Brain pericyte (primary cell): ENCODE measurements at regions not wholly inside any gene's neighbourhood (a gene's known extent, or its start where the extent isn't known, plus 50 kb on each side); places are given as distances from the start of the nearest gene placed in this dataset.
"Not testable (repeated sequence)": the region's sequence is repeated elsewhere in the genome, so short reads cannot be mapped to it uniquely, and the experiment has no call there.

ENCODE experiments used
- DNase-seq: peaks from one replicate; pipeline ENCODE4 v3.0.0-alpha.2; 2012; ENCODE audit warnings: low read depth, low spot score

DNA sequence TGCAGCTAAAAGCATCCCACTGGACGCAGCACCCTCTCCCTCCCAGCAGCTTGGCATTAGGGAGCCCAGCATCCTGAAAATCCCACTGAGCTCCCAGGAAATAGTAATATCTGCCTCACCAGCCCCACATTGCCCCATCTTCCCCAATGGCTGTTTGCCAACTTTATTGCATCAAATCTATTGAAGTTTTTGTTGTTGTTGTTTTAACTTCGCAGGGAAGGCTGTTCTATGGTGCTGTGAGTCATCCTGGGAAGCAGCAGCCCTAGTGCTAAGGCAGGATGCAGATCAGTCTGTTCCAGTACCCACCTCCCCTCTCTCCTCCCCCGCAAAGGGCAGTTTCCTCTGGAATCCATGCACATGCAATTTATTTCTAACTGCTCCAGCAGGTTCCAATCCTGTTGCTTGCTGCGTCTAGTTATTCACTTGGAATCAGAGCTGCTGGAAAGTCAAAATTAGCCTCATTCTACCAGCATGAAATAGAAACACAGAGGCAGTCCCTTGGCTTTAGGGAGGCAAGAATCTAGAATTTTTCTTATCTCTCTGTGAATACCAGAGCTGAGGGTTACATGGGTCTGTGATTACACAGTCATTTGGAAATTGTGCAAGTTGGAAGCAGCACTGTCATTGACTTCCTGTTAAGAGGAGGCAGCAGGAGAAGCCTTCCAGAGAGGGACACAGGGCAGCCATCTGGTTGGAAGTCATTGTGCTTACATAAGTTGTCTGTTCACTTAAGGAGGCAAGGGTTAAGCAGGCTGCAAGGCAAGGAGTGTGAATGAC is 115.9 kb upstream of the CACUL1 start:
- peak; percentile 75 for DNase-seq

DNA sequence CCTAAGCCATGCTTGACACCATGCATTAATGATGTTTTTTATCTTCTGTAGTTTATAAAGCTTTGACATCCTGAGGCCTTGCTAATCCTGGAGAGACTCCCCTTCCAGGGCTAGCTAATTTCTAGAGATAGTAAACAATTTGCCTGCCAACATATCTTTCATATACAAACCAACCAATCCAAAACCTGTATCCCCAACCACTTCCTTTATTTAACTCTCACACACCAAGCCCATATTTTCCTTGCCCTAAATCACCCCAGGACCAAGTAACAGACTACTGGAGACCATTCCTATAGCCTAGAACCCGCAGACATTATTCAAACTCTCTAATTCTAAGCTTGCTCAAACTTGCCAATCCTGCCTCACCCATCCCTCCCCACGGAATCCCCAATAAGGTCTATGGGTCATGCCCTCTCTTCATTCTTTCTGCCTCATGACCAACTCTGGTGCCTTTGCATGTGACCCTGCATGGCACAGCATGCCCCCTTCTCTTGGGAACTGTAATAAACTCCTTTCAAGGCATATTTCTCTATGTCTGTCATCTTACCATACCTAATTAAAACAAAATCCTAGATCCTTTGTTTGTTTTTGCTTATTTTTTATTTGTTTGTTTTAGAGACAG is 116.6 kb upstream of the CACUL1 start:
- DNase-seq, result no peak

DNA sequence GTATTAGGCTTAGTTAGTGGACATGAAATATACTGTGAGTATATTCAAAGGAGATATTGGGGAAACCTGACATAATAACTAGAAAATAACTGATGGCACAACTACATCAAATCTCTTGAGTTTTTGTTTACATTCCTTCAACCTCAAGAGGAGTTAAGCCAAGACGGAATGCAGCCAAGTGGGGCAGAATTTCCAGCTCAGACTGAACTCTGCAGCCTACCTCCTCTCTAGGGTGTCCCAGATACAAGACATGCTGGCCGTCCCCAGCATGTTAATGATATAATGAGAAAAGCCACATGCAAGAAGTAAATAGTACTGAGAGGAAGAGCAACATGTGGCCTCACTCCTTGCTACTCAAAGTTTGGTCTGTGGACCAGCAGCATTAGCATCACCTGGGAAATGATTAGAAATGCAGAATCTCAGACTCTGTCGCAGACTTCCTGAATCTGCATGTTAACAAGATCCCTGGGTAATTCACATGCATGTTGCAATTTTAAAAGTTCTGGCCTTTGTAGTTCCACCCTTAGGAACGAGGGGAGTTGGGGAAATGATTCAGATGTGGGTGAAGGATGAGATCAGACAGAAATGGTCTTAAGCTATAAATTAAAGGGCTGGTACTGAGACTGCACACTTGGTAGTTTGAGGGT is 118.4 kb upstream of the CACUL1 start:
- DNase-seq, result no peak

DNA sequence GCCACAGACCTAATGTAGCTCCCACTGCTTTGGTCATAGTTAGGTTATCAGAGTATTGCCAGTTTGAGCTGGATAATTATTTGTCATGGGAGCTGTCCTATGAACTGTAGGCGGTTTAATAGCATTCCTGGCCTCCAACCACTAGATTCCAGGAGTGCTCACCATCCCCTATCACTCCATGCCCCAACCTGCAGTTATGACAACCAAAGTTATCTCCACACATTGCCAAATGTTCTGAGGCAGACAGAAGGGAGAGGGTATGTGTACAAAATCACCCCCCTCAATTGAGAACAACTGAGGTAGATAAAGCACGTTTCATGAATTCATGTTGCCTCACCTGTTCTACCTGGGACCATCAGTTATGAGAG is 119.0 kb upstream of the CACUL1 start:
- DNase-seq, result no peak

DNA sequence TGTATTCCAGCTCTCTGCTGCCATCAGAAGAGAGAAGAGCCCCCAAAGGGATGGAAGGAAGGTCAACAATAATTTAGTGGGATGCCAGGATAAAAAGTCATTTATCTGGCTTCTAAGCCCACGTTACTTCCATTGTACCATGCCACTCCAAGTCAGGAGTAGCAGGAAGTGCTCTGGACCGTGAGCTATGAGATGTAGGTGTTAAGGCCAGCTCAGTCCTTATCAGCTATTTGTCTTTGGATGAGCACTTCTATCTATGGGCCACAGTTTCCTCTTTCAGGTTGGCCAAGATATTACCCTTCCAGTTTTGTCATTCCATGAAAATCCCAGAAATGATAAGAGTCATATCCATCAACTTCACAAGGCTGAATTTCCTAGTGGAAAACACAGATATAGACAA is 119.4 kb upstream of the CACUL1 start:
- DNase-seq, result no peak

DNA sequence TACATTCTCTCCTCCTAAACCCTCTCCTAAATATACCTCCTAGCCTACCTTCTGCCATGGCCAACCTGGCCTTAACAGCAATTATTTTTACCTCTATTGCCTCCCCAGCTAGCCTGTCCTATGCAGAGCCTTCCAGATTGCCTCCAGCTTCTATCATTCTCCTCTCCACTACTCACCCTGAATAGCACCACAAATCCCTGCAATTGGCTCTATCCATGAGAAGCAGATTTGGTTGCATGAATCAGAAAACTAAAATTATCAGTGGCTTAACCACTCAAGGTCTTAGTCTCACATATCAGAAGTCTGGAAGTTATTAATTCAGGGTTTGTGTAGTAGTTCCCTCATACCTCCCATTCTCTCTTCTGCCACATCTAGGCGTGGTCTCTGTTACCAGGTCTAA is 120.3 kb upstream of the CACUL1 start:
- no peak for DNase-seq

DNA sequence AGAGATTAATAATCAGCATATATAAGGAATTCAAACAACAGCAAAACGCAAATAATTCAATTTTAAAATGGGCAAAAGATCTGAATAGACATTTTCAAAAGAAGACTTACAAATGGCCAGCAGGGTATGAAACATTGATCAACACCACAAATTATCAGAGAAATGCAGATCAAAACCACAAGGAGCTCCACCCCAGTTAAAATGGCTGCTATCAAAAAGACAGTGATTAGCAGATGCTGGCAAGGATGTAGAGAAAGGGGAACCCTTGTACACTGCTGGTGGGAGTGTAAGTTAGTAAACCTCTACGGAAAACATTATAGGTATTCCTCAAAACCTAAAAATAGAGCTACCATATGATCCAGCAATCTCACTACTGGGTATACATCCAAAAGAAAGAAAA is 128.0 kb upstream of the CACUL1 start:
- DNase-seq, result no peak

GRCh38 chr10:118892255-118892654 is 137.3 kb upstream of the NANOS1 start:
- DNase-seq, result no peak

- DNase-seq, result not testable (repeated sequence)
These were observed 134.6 kb upstream of the NANOS1 start for GRCh38 chr10:118894891-118895290.

GRCh38 chr10:118900617-118901016 is 128.9 kb upstream of the NANOS1 start:
- DNase-seq, result no peak

DNA sequence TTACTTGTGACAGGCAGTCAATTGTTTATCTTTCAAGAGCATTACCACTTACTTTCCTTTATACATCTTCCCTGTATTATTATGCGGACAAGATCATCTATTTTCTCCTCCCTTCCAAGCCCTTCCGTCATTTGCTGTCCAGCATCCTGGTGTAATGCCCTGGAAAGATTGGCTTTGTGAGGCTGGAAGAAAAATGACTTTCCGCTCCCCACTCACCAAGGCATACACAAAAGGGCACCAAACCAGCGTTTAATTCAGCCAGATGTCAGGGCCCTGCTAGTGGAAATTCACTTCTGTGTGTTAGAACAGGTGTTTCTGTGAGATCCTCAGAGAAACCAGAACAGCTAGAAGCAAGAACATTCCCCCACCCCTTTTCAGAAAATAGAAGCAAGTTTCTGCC is 128.1 kb upstream of the NANOS1 start:
- no peak for DNase-seq

GRCh38 chr10:118901906-118902305 is 127.6 kb upstream of the NANOS1 start:
- no peak for DNase-seq

GRCh38 chr10:118902656-118903055 is 126.9 kb upstream of the NANOS1 start:
- not testable (repeated sequence) for DNase-seq

DNA sequence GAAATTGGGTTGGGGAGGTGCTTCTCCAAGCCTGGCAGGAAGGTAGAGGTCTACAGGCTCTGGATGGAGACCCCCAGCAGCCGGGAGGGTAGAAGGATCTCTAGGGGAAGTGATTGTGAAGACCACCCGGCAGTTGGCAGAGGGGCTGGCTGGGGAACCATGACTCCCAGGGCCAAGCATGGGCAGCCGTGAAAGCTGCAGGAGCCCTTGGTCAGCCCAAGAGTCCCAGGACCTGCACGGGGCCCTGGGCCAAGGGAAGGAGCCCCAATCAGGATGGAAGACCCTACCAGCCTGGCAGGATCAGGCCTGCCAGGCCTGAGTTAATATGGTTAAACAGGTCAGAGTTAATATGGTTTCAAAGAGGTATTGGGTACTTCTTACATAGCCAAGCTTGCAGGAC is 126.3 kb upstream of the NANOS1 start:
- DNase-seq, result no peak

GRCh38 chr10:118903691-118904090 is 125.8 kb upstream of the NANOS1 start:
- DNase-seq, result no peak

DNA sequence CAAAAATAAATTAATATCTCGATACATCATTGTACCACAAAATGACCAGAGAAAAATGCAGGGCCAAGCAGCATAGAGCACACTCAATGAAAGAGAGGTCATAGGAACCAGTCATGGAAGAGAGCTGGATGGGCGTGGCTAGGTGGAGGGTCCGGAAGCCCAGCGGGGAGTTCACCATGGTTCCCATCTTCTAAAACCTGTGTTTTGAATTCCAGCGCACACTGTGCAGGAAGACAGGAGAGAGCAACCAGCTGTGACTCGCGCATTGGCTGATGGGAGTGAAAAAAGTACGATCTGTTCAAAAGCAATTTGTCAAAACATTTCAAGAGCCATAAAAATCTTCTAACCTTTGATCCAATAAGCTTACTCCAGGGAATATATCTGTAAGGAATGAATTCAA is 125.2 kb upstream of the NANOS1 start:
- DNase-seq, result no peak

GRCh38 chr10:118907051-118907450 is 122.5 kb upstream of the NANOS1 start:
- DNase-seq, result no peak

- DNase-seq, result no peak
These were observed 120.8 kb upstream of the NANOS1 start for GRCh38 chr10:118908557-118909256.

DNA sequence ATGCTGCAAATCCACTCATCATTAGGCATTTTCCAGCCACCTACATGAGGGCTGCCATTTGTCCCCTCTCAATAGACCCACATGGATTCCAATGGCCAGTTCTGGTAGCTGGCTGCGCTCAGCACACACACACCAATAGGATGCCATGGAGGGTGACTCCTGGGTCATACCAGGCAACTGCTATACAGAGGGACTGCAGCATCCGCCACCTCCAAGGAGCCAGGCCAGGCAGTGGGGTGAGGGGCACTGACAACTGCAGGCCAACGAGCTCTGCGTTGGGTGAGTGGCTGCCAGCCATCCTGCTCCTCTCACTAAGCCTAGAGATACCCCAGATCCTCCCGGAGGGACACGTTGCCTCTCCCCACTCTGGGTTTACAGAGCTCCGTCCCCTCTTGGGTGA is 118.8 kb upstream of the NANOS1 start:
- DNase-seq, result no peak

DNA sequence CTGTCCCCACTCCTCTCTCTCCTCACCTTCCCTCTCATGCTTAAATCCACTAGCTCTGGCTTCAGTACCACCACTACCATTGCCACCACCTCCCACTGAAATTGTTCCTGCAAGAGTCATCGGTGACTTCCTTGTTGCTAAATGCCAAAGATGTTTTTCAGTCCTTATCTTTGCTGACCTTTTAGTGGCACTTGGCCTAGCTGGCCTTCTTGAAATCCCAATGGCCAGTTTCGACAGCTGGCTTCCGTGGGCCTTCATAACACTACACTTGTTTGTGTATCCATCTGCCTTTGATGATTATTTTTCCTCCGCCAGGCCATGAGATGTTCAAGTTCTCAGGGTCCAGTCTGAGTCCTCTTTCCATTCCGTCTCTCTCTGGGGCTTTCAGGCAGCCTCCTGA is 118.2 kb upstream of the NANOS1 start:
- no peak for DNase-seq

DNA sequence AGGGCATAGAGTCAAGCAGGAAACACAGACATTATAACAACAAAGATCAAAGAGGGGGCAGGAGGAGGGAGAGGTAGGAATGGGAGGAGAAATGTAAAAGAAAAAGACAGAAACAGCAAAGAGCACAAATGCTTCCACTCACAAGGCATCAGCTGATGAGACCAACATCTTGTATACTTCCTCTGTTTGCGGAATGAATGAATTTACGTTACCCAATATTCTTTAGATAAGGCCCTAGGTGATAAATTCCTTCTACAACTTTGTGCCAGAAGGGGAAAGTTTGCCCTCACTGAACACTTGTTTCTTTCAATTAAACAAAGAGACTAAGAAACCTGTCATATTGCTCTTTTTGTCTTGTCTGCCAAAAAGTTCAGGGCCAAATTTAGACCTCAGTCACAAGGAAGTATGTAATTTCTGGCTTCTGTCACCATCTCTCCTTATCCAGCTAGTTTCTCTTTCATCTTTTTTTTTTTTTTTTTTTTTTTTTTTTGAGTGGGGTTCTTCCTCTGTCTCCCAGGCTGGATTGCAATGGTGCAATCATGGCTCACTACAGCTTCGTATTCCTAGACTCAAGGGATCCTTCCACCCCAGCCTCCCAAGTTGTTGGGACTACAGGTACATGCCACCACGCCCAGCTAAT is 116.4 kb upstream of the NANOS1 start:
- no peak for DNase-seq

DNA sequence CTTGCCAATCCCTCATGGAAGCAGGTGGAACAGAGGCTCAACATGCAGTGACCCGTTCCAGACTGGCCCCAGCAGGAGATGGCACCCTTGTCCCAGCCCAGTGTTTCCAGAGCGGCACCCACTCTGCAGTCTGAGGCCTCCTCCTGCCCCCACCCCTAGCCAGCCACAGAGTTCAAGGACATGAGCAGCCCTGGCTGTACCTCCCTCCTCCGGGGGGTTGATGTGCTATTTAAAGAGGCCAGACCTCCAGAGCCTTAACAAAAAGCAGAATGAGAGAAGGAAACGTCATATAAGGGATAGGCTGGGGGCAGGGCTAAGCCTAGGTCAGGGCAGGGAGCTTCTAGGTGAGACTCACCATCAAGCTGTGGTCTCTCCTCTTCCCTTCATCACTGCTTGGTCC is 115.7 kb upstream of the NANOS1 start:
- DNase-seq, result no peak
